Stimulated activated CD4-positive, alpha-beta T cell treated with anti-CD3 and anti-CD28 coated beads, Interleukin-1b, Interleukin-23, amount 100 ng/mL, for 1 hour (primary cell): ENCODE measurements at regions not wholly inside any gene's neighbourhood (a gene's known extent, or its start where the extent isn't known, plus 50 kb on each side); places are given as distances from the start of the nearest gene placed in this dataset.
"Not testable (repeated sequence)": the region's sequence is repeated elsewhere in the genome, so short reads cannot be mapped to it uniquely, and the experiment has no call there.

Experiments
- DNase-seq, 2 donors: peaks; one replicate each; pipeline ENCODE4 v3.0.0-alpha.2; 2020; ENCODE audit warnings: low read depth in 2 of 2

DNA sequence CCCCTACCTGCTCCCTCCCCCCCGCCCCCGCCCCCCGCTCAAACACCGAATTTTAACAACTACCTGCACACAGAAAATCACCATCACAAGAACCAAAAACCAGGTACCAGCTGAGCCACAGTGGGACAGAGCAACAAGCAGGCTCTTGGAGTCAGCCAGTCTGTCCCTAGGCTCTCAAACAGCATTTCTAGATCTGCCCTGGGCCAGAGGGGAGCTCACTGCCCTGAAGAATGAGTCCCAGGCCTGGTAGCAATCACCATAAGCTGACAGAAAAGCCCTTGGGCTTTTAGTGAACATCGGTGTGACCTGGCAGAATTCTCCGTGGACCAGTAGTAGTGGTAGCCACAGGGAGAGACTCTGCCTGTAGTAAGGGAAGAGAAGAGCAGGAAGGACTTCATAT lies 58.3 kb downstream of the C11orf87 start:
- no peak for DNase-seq

DNA sequence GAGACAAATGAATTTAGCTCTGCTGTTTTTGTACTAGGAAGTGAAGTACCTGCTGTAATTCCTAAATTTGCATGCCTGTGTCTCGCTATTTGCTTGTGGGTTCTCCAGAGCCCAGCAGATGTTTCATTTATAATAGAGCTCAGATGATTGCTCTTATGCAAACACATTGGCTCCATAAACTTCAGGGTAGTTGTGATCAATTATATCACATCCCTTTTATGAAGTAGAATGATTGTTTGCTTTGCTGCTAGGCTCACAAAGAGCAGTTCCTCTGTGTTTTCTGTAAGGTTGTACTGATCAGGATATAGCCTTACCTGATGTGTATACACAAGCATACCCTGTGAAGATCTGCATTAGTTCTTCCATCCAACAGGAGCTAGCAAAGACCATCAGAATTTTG lies 64.1 kb downstream of the C11orf87 start:
- DNase-seq, result no peak

DNA sequence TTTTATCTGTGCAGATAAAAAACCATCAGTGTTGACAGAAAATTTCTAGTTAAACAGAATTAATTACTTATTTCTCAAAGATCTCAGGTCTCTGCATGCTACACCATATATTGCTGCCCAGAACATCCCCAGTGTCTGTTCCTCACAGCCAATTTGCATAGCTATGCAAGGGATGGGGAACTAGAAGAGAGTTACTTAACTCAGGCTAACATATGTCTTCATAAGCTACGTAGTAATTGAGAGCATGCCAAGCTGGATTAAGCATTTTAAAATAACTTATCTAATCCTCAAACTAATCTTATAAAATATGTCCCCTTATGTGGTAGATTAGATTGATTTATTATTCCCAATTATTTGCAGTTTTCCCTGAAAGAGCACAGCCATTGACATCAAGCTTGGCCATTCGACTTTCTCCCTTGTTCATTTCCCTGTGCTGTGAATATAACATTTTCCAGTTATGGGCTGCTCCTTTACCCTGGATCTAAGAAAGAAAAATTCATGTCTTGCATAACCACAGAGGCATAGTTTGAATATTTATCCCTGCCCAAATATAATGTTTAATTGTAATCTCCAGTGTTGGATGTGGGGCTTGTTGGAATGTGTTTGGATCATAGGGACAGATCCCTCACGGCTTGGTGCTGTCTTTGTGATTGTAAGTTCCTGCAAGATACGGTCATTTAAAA lies 69.1 kb downstream of the C11orf87 start:
- DNase-seq, result no peak

DNA sequence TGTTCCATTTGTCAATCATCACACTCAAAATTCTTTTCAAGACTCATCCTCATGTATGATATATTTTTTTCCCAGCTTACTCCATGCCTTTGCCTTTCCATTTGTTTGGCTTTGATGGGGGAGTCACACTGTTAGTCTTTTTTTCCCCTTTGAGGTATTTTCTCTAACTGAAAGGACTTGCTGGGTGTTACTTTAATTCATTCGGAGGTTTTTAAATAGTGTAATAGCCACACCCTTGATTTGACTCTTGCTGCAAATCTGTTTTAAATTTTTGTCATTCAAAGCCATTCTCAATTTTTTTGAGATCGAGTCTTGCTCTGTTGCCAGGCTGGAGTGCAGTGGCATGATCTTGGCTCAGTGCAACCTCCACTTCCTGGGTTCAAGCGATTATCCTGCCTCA lies 84.1 kb downstream of the C11orf87 start:
- DNase-seq, result no peak

DNA sequence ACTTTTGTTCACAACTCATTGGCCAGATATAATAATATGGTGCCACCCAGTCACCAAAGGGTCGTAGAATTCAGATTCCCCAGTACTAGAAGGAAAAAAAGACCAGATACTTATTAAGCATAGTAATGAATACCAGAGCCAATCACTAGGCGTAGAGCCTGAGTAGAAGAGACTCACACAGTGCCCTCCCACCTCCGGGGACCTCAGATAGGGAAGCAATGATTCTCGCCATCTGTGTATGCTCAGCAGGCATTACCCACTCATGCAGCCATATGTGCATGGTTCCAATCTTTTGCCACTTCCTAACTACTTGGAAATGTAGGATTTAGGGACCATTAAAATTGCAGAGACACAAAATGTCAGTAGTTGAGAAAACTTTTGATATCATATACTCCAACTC lies 85.3 kb downstream of the C11orf87 start:
- no peak for DNase-seq

DNA sequence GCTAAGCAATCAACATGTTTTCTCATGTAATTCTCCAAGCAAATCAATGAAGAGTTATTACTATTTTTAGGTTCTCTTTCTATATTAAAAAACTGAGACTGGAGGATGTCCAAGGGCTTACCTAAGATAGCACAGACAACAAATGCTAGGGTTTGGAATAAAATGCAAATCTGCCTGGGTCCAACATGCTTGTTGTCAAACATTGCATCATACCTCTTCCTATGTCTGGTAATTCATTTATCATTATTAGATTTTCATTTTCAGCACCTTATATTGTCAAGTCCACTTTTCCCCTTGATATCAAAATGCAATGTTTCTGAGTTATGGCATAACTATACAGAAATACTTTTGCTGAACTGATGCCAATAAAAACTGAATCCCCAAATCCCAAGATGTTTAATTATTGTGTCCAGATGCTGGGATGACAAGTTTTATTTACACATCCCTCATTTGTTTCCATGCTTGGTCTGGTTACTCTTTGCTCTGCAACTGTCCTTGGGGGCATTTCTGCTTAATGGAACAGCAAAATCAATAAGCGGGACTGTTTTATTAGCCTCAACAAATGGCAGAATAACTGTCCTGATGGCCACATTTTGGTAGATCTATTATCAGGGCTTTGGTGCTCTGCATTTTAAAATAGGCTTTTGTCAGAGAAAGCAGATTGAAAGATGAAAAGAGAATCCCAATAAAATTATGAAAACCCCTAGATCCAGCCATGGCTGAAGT lies 86.0 kb downstream of the C11orf87 start:
- DNase-seq, result no peak

DNA sequence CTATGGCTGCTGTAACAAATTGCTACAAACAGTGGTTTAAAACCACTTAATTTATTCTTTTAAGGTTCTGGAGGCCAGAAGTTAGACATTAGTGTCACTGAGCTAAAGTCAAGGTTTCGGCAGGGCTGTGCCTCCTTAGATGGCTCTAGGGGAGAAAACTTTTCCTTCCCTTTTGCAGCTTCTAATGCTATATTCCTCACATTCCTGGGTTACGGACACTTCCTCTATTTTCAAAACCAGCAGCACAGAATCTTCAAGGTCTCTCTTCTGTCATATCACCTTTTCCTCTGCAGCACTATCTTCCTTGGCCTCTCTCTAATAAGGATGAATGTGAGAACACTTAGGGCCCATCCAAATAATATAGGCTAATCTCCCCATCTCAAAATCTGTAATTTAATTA lies 87.0 kb downstream of the C11orf87 start:
- DNase-seq, result no peak

DNA sequence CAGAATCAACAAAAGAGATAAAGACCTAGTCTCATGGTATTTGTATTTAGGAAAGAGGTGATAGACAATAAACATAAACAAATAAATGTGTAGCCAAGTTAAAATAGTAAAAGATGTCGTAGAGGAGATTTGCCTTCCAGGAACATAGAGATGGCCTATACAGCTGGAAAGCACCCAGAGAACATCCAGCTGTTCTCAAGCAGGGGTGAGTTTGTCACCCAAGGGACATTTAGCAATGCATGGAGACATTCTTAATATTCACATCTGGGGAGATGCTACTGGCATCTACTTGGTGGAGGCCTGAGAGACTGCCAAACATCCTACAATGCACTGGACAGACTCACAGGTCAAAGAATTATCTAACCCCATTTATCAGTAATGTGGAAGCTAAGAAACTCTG lies 88.3 kb downstream of the C11orf87 start:
- no peak for DNase-seq

DNA sequence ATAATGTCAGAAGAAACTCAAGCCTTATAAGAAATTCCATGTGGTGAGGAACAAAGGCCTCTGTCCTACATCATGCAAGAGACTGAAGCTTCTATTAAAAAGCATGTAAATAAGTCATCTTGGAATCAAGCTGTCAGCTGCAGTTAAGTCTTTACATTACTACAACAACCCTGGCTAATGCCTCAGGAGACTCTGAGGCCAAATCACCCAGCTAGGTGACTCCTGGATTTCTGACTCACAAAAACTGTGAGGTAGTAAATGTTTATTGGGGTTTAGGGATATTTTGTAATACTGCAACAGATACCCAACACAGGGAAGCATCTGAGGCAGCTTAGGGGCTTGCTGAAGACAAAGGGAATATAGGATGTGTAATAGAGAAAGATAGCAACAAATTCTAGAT lies 89.6 kb downstream of the C11orf87 start:
- DNase-seq, result no peak

DNA sequence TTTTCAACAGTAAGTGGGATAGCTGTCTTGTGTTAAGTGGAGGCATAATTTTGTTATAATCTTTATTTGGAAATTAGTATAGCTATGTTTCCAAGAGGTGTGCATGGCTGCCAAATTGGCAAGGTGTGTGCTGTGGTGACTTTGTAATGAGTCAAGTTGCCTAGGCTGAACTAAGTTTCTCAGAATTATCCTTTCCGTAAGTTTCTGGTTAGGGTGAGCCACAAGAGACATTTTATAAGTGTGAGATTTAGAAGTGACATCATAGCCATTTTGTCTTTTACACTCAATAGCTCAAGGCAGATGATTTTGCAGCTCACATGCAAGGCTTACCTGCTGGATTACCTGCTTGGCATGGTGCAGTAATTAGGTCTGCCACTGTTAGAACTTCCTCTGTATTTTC lies 90.3 kb downstream of the C11orf87 start:
- no peak for DNase-seq

DNA sequence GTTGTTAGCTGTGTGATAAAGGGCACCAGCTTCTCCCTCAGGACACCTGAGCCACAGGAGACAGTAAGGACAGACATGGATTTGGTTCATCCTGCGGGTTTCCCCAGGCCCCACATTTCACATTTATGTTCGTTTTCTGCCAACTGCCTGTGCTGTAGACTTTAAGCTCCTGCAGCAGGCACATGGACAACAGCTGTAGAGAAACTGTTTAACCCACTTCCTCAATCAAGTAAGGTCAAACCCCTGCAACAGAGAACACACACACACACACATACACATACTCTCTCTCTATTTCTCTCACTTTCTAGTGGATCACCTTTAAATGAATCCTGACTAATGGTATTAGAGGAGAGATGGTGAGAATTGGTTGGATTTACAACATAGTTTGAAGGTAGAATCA lies 90.7 kb downstream of the C11orf87 start:
- no peak for DNase-seq

DNA sequence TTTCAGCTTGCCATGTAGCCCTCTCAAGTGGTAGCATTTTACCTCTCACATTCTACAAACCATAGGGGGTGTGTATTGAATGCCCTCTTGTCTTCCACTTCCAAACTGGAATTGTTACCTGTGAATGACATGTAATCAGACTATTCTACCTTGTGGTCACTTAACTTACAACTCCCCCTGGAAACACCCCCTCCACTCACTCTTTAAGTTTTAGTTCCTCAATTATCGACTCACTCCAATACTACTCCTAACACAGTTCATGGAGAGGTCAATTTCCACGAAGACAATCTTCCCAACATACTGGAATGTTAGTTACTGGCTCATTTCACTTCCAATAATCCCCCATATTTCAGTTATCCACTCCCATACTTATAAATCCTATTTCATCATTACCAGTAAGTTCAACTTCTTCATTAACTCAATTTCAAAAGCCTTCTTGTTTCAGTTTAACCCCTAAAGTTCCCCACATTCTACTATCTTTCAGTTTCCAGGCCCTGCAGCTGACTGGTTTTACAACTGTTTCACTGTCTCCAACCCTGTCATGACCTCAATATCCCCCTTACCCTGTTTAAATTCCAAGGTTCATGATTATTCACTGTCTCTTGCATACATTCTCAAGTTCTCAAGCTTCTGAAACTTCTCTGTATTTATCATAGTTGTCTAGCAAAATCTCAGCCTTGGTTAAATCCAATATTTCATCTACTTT lies 92.5 kb downstream of the C11orf87 start:
- DNase-seq, result no peak

DNA sequence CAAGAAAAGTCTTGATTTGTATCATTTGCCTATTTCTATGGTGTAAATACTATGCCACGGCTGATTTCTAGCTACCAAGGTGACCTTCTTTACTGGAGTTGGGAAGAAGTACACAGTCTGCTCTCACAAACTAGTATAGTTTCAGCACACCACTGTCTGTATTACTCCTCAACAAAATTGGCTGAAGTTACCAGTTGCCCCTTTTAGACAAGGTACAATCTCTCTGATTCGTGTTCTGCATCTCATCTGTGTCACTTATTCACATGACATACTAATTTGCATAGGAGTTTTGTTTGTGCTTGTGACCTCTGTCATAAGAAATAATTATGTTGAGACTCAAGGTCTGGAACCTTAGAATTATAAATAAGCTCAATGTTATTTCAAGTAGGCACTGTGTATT lies 97.3 kb downstream of the C11orf87 start:
- no peak for DNase-seq

DNA sequence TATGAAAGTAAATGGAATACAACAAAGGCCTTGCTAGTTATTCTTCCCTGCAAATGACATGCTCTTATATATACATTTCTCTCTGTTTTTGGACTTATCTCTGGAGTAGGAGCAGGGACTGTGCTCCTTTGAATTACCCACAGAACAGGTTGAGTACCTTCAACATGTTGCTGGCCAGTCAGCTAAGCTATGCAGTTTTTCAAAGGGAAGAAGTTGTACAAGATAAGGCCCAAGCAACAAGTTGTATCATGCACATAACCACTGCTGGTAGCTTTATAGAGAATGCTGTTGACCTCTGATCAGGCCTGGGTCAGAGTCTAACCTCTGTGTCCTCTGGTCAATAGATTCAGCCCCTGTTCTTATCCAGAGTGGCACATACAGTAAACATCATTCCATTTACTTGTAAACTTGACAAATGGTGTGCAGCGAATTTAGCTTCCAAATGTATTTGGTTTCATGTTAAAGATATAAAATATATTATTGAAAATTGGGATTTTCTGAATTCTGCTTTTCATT lies 99.6 kb downstream of the C11orf87 start:
- no peak for DNase-seq

DNA sequence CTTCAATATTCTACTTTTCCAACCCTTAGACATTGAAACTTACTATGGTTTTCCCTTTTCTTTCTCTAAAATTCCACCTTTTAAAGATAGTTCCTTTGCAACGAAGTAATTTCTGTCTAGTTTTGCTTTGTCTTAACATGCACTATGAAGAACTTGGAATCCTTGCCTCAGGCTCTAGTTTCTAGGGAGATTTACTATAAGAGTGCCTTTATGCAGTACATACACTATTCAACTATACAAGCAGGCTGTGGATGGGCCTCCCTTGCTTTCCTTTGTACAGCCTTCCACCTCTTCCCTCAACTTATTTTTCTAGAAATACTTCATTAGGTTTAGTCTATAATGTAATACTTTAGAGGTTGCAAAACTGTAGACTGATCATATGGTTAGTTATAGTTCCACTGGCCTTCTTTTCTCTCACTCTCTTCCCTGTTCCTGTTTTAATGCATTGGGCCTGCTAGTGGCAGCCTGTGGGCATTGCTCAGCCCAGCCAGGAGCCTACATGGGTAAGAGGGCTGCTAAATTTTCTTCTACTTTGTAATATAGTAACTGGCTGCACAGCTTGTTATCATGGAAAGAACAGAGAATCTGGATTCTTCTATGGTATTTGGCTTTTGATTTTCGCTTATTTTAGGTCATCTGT lies 100.2 kb downstream of the C11orf87 start:
- no peak for DNase-seq

DNA sequence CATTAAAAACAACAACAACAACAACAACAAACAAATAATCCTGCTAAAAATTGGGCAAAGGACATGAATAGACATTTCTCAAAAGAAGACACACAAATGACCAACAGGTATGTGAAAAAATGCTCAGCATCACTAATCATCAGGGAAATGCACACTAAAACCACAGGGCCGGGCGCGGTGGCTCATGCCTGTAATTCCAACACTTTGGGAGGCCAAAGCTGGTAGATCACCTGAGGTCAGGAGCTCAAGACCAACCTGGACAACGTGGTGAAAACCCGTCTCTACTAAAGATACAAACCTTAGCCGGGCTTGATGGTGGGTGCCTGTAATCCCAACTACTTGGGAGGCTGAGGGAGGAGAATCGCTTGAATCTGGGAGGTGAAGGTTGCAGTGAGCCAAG lies 103.6 kb downstream of the C11orf87 start:
- not testable (repeated sequence) for DNase-seq

DNA sequence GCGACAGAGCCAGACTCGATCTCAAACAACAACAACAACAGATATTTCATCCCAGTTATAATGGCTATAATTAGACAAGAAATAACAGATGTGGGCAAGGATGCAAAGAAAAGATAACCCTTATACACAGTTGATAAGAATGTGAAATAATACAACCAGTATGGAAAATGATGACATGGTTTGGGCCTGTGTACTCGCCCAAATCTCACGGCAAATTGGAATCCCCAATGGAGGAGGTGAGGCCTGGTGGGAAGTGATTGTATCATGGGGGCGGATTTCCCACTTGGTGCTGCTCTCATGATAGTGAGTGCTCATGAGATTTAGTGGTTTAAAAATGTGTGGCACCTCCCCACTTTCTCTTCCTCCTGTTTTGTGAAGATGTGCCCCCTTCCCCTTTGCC lies 104.1 kb downstream of the C11orf87 start:
- no peak for DNase-seq

DNA sequence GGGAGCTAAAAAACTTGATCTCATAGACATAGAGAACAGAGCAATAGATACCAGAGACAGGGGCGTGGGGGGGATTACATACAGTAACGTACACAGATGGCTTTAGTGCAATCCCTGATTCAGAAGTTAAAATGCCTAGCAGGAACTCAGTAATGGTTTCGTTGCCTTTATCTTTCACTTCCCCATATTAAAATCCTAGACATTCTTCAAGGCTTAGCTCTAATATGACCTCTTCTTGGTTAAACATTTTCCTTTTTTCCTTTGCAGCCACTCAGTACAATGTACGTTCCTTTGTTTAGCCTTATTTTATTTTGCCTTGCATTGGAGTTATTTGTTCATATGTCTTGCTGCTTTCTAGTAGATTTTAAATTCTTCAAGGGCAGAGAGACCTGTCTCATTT lies 104.9 kb downstream of the C11orf87 start:
- DNase-seq, result no peak

DNA sequence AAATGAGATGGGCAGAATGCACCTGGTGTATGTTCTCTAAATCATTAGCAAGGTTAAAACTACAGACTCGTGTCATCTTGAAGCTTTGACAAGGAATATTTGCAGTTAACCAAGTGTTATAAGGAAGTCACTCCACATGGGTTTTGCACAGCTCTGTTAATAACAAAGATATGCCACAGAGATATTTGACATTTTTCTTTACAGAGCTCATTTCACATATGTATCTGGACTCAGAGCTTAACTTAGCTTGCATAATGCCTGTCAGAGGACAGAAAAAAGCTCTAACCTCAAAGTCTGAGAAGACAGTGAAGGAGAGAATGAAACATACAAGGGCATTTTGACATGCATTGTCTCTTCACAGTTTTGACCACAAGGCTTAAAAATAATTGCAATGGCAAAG lies 105.5 kb downstream of the C11orf87 start:
- no peak for DNase-seq

DNA sequence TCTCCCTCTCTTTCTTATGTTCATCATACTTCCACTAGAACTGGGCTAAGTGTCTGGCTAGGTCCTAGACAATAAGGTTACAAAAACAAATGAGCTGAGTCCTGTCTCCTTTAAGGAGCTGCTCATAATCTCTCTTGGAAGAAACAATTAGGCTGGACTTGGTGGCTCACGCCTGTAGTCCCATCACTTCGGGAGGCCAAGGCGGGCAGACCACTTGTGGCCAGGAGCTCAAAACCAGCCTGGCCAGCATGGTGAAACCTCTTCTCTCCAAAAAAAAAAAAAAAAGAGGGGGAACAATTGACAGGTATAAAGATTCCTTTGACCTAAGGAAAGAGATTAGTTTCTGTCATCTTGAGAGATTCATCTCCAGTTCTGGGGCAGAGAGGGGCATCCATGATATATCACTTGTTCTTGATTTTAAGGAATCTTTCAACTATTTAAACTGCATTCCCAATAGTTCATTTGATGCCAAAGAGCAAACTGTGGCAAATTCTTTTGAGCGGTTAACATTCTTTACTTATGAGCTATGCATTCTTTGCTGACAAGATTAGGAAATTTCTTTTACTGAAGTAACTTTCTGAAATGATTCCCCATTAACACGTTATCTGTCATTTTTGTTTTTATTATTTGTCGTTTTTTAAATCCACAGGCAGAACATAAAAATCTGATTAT lies 125.5 kb downstream of the C11orf87 start:
- no peak for DNase-seq

DNA sequence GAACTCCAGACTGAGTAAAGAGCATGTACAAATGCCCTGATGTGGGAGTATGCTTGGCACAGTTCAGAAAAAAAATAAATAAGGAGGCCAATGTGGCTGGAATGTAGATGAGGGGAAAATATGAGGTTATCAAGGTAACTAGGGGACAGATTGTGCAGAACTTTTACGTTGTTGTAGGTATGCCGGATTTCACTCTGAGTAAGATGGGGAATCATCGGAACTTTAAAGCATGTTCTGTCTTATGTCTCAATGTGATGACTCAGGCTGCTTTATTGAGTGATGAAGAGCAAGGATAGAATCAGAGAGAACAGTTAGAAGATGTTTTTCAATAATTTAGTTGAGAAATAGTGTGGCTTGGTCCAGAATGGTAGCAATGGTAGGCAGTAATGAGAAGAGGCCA lies 130.4 kb downstream of the C11orf87 start:
- DNase-seq, result no peak

DNA sequence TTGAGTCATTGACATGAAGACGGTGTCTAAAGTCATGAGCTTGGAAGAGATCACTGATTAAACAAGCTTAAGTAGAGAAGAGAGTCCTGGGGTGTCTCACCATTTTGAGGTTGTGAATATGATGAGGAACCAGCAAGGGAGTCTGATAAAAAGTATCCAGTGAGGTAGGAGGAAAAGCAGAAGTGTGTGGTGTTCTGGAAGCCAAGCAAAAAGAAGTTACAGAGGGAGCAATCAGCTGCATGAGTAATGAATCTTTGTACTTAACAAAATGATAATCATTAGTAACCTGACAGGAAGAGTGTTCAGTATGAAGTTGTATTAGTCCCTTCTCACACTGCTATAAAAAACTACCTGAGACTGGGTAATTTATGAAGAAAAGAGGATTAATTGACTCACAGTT lies 131.3 kb downstream of the C11orf87 start:
- no peak for DNase-seq
